GM12865 (cell line): ENCODE measurements at regions not wholly inside any gene's neighbourhood (a gene's known extent, or its start where the extent isn't known, plus 50 kb on each side); places are given as distances from the start of the nearest gene placed in this dataset.
"Not testable (repeated sequence)": the region's sequence is repeated elsewhere in the genome, so short reads cannot be mapped to it uniquely, and the experiment has no call there.

Experiments used
- DNase-seq: peaks from one replicate; pipeline ENCODE4 v3.0.0; 2010; ENCODE audit warnings: low read depth
- H3K4me3 ChIP-seq: 2 replicates; pipeline ENCODE4 v1.5.1; 2011; ENCODE audit warnings: mild to moderate bottlenecking, low read depth, low read length, control low read depth
- CTCF ChIP-seq: IDR thresholded peaks from 2 replicates; pipeline ENCODE4 v1.5.1; 2011; ENCODE audit warnings: low read length, control low read depth, low read depth, inconsistent platforms; ENCODE audit not compliant: insufficient read depth; ENCODE audit errors: missing control alignments

GRCh38 chr20:48035961-48036731 lies 250.9 kb upstream of the SULF2 start:
- no peak overlapping the region for H3K4me3 ChIP-seq
- no peak for TF ChIP-seq CTCF
- no peak for DNase-seq

DNA sequence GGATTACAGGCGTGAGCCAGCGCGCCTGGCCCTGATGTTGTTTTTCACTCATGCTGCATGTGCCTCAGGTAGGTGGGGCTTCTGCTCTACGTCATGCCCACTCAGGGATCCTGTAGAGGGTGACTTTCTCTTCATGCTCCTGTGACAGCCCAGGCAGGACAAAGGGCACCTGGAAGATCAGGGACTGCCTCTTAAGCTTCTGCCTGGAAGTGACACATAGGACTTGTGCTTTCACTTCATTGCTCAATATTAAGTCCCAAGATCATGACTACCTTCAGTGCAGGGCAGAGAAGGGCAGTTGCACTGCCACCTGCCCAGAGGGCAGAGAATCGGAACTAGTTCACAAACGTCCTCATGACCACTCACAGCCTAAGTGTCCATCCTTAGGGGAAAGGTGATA lies 249.5 kb upstream of the SULF2 start:
- no peak overlapping the region for H3K4me3 ChIP-seq
- DNase-seq = no peak

DNA sequence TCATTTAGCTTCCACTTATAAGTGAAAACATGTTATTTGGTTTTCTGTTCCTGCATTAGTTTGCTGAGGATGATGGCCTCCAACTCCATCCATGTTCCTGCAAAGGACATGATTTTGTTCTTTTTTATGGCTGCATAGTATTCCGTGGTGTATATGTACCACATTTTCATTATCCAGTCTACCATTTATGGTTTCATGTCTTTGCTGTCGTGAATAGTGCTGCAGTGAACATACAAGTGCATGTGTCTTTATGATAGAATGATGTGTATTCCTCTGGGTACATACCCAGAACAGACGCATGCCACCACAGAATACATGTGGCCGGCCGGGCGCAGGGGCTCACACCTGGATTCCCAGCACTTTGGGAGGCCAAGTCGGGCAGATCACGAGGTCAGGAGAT lies 247.7 kb upstream of the SULF2 start:
- DNase-seq, H3K4me3 ChIP-seq: not testable (repeated sequence)

More for the DNA sequence above, 249.5 kb upstream of the SULF2 start:
- no peak for TF ChIP-seq CTCF

- no peak for DNase-seq
- no peak overlapping the region for H3K4me3 ChIP-seq
- TF ChIP-seq CTCF = no peak
Observed at GRCh38 chr20:48031122-48031521, 245.8 kb upstream of the SULF2 start.

DNA sequence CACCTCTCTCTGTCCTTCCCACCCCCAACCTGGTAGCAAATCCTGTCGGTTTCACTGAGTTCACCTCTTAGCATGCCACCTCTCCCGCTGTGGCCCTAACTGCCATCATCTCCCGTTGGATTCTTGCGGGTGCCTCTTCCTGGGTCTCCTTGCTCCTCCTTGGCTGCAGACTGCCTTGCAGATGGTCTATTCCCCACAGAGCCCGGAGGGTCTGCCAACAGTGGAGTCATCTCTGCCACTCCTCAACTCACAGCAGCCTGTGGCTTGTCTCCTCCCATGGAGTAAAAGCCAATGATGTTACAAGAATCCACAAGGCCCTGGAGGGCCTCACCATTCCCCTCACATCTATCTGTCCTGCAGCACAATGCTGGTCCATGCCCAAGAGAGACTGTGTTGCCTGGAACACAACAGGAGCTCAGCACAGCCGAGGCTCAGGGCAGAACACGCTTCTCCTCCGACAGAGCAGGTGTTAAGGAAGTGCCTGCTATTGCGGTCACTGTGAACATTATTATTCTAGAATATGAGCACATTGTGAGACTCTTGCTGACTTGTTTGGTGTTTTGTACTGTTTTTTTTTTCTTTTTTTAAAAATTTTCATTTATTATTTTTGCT lies 241.8 kb upstream of the SULF2 start:
- H3K4me3 ChIP-seq = no peak overlapping the region
- peak; percentile 56 for DNase-seq
- no peak for TF ChIP-seq CTCF

- peak overlapping the region; percentile 22; the same call in 1 of the 2 replicates for H3K4me3 ChIP-seq
- TF ChIP-seq CTCF = no peak
- no peak for DNase-seq
Observed at GRCh38 chr20:48025661-48026060, 240.4 kb upstream of the SULF2 start.

DNA sequence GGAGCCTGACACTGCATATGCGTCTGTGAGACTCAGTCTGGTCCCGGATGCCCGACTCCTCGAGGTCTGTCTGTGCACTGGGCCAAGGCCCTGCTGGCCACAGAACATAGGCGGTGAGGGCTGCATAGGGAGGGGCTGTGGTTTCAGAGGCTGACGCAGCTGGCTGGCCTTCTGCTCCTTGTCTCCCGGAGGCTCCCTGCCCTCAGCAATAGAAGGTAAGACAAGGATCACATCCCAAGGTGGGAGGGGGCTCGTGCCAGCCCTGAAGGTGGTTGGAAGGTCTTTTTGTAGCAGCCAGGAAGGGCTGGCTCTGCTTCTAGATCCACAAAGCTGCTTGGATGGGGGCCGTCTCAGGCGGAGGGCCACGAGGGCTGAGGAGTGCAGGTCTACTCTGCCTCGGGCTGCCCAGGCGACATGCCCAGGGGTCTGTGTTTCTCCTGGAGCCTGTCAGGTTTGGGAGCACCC lies 239.8 kb upstream of the SULF2 start:
- no peak for TF ChIP-seq CTCF
- H3K4me3 ChIP-seq = no peak overlapping the region; the same call in 1 of the 2 replicates
- peak; percentile 52 for DNase-seq
